Common myeloid progenitor, CD34-positive (primary cell): ENCODE measurements at regions not wholly inside any gene's neighbourhood (a gene's known extent, or its start where the extent isn't known, plus 50 kb on each side); places are given as distances from the start of the nearest gene placed in this dataset.

ENCODE experiments used
- CTCF ChIA-PET: fragments of 350-600 bp; sonication (Branson Sonifier 250); formaldehyde crosslinking; loops from one replicate; lab custom pipeline; 2021; ENCODE audit warnings: antibody characterized with exemption; lab: Charles Lee
- POLR2A ChIA-PET: fragments of 350-600 bp; sonication (Branson Sonifier 250); formaldehyde crosslinking; loops from one replicate; lab custom pipeline; 2021; ENCODE audit warnings: antibody characterized with exemption; lab: Charles Lee
- DNase-seq, 3 donors: peaks; one replicate each; pipeline versions ENCODE4 v3.0.0 to v3.0.0-alpha.2; 2013
- H3K27ac ChIP-seq, 2 experiments: 1 replicate in 1 of 2; 2 replicates in 1 of 2; pipeline ENCODE4 v1.7.0; 2013; ENCODE audit warnings: inconsistent platforms in 2 of 2, low read length in 2 of 2, mild to moderate bottlenecking in 2 of 2, low read depth in 1 of 2, moderate library complexity in 1 of 2; ENCODE audit not compliant: severe bottlenecking in 2 of 2, insufficient read depth in 1 of 2, poor library complexity in 1 of 2
- H3K27me3 ChIP-seq, 5 experiments: replicated peaks in 2 of 5; 1 replicate in 3 of 5; 2 replicates in 2 of 5; pipeline versions ENCODE4 v1.6.1 to v1.7.0; 2013; ENCODE audit warnings: low read length in 4 of 5, mild to moderate bottlenecking in 2 of 5, moderate library complexity in 2 of 5, inconsistent platforms in 1 of 5; ENCODE audit not compliant: insufficient read depth in 5 of 5, control insufficient read depth in 4 of 5
- H3K36me3 ChIP-seq, 4 experiments: 1 replicate in 2 of 4; 2 replicates in 2 of 4; pipeline versions ENCODE4 v1.6.1 to v1.7.0; 2013; ENCODE audit warnings: low read length in 3 of 4, control low read depth in 1 of 4, mild to moderate bottlenecking in 1 of 4; ENCODE audit not compliant: control insufficient read depth in 4 of 4, insufficient read depth in 4 of 4
- H3K4me1 ChIP-seq, 4 experiments: 1 replicate in 3 of 4; 2 replicates in 1 of 4; pipeline versions ENCODE4 v1.6.1 to v1.7.1; 2013; ENCODE audit warnings: low read length in 3 of 4, mild to moderate bottlenecking in 3 of 4, control low read depth in 1 of 4, inconsistent platforms in 1 of 4, moderate library complexity in 1 of 4; ENCODE audit not compliant: control insufficient read depth in 4 of 4, insufficient read depth in 4 of 4; ENCODE audit errors: control extremely low read depth in 1 of 4
- H3K4me3 ChIP-seq, 7 experiments: 1 replicate in 4 of 7; 2 replicates in 3 of 7; pipeline versions ENCODE4 v1.5.1 to v1.7.0; 2013; ENCODE audit warnings: mild to moderate bottlenecking in 7 of 7, low read length in 6 of 7, moderate library complexity in 6 of 7, inconsistent platforms in 2 of 7, low read depth in 2 of 7, control low read depth in 1 of 7; ENCODE audit not compliant: insufficient read depth in 4 of 7, control insufficient read depth in 1 of 7; ENCODE audit errors: extremely low read depth in 1 of 7
- H3K9me3 ChIP-seq, 5 experiments: 1 replicate in 4 of 5; 2 replicates in 1 of 5; pipeline versions ENCODE4 v1.6.1 to v1.7.1; 2013; ENCODE audit warnings: low read length in 4 of 5, mild to moderate bottlenecking in 2 of 5, inconsistent platforms in 1 of 5, low read depth in 1 of 5, moderate library complexity in 1 of 5; ENCODE audit not compliant: control insufficient read depth in 4 of 5, insufficient read depth in 2 of 5; ENCODE audit errors: control extremely low read depth in 1 of 5
- WGBS: methylation state at CpG from one replicate; pipeline ENCODE4 v1.1.5; 2013; ENCODE audit not compliant: insufficient coverage; 5-methylcytosine and 5-hydroxymethylcytosine counted together

DNA sequence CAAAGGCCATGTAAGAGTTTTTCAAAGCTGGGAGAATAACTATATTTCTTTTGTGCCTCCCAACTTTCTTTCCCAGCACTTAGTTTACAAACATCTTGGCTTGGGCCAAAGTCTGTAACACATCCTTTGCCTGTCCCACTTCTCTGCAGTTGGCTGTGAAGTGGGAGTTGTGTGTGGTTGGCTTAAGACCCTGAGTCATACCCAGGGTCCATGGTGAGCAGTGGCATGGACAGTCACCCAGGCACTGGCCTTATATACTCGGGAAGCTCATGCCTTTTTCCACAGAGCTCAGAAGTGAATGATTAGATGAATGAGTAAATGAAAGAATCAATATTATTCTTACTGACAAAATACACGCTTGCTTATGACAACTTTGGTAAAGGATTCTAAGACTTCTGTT, 231.4 kb downstream of the BLID start:
- WGBS, result 100% methylated on average over 1 of the region's 2 CpGs
- H3K27ac ChIP-seq, result no peak overlapping the region
- H3K27me3 ChIP-seq, result no peaks in the 10 kb centered on the region
- ChIA-PET CTCF (no interaction called here), POLR2A (no interaction called here)
- no peaks in the 10 kb centered on the region for H3K4me1 ChIP-seq
- DNase-seq, result no peak
- H3K4me3 ChIP-seq, result no peak overlapping the region
- H3K9me3 ChIP-seq, result no peaks in the 10 kb centered on the region
- H3K36me3 ChIP-seq, result no peaks in the 10 kb centered on the region

DNA sequence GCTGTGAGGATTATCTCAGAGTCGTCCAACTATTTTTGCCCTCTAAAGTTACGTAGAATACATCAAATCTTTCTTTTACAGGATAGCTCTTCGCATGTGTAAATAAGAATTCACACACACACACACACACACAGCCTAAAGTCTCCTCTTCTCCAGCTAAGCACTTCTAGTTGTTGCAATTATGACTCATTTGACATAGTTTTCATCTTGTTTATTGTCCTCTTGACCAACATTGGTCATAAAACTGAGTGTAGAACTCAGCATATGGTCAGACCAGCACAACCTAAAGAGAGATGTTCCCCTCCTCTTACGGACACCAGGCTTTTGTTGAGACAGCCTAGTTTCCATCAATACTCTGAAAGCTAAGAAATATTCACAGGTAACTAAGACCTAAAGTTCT, 234.2 kb downstream of the BLID start:
- ChIA-PET CTCF (no interaction called here), POLR2A (no interaction called here)
- Histone ChIP-seq H3K27me3 (no peaks in the 10 kb centered on the region), H3K9me3 (no peaks in the 10 kb centered on the region), H3K4me3 (no peak overlapping the region), H3K27ac (no peak overlapping the region), H3K36me3 (no peaks in the 10 kb centered on the region), H3K4me1 (no peaks in the 10 kb centered on the region)
- no peak for DNase-seq
- whole genome bisulfite sequencing, result 94% methylated on average over 2 of the region's 4 CpGs

DNA sequence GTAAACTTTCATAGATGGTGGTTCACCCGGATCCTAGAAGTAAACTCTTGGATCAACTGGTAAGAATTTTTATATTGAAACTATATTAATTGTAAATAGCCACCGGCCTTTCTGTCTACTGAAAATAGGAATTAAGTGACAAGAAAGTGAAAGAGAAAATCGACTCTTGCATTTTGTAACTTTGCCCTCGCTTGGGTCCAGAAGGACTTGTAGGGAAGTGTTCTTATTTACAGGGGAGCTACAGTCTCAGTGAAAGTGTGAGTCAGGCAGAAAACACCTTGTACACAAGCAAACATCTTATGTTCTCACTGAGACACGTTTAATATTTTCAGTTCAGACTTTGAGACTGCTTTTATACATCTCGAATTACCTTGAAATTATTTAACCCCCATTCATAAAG, 238.9 kb downstream of the BLID start:
- Histone ChIP-seq H3K9me3 (no peaks in the 10 kb centered on the region), H3K4me3 (no peak overlapping the region), H3K27me3 (no peaks in the 10 kb centered on the region), H3K36me3 (no peaks in the 10 kb centered on the region), H3K27ac (no peak overlapping the region), H3K4me1 (no peaks in the 10 kb centered on the region)
- ChIA-PET POLR2A (no interaction called here), CTCF (no interaction called here)
- no CpG with 5 or more reads among the region's 6 CpGs for WGBS
- no peak for DNase-seq

DNA sequence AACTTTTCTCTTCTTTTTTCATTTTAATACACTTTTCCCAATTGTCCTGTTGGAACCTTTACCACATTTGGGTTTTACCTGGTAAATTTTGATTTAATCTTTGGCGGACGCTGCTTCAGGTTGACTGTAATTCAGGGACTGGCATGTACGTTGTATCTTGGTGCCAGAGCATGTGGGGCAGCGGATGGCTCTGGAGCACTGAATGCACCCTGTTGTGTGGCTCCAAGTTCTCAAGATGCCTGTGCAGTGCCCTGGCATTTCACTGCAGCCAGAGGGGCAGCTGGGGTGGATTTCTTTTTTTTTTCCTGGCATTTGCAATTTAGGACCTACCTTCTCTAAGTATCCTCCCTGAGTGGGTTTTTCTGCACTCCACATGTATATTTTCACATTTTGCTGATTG, 242.2 kb downstream of the BLID start:
- Histone ChIP-seq H3K27ac (no peak overlapping the region), H3K27me3 (no peaks in the 10 kb centered on the region), H3K4me1 (no peaks in the 10 kb centered on the region), H3K9me3 (no peaks in the 10 kb centered on the region), H3K4me3 (no peak overlapping the region), H3K36me3 (no peaks in the 10 kb centered on the region)
- CTCF ChIA-PET, result no interaction called here
- POLR2A ChIA-PET, result no interaction called here
- no peak for DNase-seq
- WGBS, result 96% methylated on average over 4 of the region's 4 CpGs

DNA sequence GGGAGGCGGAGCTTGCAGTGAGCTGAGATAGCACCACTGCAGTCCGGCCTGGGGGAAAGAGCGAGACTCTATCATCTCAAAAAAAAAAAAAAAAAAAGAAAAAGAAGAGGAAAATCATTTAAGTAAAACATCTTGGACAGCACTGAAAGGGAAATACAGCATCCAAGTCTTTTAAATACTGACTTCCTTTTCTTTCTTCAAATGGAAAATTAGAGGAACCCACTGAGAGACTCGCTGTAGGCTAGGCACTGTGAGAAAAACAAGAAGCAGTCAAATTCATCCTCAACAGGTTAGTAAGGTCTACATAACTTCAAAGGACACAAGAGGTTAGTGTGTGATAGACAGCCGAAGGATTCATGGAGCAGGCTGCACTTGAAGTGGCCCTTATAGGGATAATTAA, 243.7 kb downstream of the BLID start:
- CTCF ChIA-PET, result no interaction called here

DNA sequence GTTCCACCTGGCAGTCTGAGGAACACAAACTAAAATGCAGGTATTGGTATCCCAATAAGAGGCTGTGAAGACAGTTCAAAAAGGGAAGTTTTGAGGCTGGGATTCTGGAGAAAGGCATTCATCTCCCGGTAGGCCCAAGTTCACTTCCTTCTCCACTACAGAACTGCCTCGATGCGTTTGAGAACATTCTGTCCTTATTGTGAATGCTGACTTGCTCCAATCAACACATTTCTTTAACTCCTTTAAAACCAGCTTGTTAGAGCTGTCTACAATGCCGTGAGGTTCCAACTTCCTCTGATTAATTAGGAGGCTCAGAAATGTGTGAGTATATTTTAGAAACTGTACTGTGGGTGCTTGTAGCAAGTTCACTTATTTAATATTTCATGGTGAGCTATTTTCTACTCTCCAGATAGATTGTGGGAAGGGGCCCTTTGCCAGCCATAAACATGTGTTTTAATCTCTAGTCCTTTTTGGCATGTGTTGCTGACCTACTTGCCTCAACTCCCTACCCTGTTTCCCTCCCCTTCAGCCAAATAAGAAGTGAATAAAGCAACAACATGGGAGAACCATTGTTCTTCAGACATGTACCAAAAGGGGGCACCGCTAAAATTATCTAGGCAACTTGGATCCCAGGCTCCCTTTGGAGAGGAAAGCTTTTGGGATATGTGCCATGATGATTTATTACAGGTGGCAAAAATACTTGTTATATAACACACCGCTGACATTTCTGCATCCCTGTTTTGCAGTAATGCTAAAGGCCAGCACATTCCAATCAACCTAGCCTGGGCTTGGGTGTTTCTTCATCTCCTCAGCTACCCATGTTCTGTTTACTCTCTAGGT, 245.6 kb downstream of the BLID start:
- Histone ChIP-seq H3K4me3 (no peak overlapping the region), H3K27ac (no peak overlapping the region), H3K9me3 (no peaks in the 10 kb centered on the region), H3K4me1 (no peaks in the 10 kb centered on the region), H3K27me3 (no peaks in the 10 kb centered on the region), H3K36me3 (no peaks in the 10 kb centered on the region)
- ChIA-PET CTCF (no interaction called here), POLR2A (no interaction called here)
- whole genome bisulfite sequencing, result 100% methylated on average over 1 of the region's 6 CpGs
- no peak for DNase-seq

More for the DNA sequence above, 243.7 kb downstream of the BLID start:
- no peak for DNase-seq
- H3K9me3 ChIP-seq, result no peaks in the 10 kb centered on the region
- no peaks in the 10 kb centered on the region for H3K27me3 ChIP-seq
- no peaks in the 10 kb centered on the region for H3K36me3 ChIP-seq
- WGBS, result 25% methylated on average over 1 of the region's 5 CpGs
- no peaks in the 10 kb centered on the region for H3K4me1 ChIP-seq
- H3K27ac ChIP-seq, result no peak overlapping the region
- POLR2A ChIA-PET, result no interaction called here
- H3K4me3 ChIP-seq, result no peak overlapping the region

DNA sequence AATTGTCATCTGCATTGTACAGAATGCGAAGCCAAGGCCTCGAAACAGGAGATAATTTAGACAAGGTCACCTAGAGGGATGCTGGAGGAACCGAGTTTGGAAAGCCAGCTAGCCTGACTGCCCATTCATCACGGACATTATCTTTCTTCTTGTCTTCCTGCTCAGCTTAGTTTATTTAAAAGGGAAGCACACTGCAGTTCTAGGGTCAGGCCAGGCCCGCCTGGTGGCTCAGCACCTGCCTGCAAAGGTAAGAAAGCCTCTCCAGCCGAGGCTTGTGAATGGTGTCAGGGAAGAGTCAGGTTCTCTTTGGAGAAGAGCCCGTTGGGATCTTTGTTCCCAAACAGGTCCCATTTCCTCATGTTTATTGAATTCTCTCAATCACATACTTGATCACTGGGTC, 246.5 kb downstream of the BLID start:
- H3K9me3 ChIP-seq, result no peaks in the 10 kb centered on the region
- DNase-seq, result no peak
- no peak overlapping the region for H3K27ac ChIP-seq
- no peak overlapping the region for H3K4me3 ChIP-seq
- CTCF ChIA-PET, result no interaction called here
- WGBS, result 90% methylated on average over 6 of the region's 7 CpGs
- H3K27me3 ChIP-seq, result no peaks in the 10 kb centered on the region
- H3K36me3 ChIP-seq, result no peaks in the 10 kb centered on the region
- POLR2A ChIA-PET, result no interaction called here
- H3K4me1 ChIP-seq, result no peaks in the 10 kb centered on the region
